GM13976 (cell line): ENCODE measurements at regions not wholly inside any gene's neighbourhood (a gene's known extent, or its start where the extent isn't known, plus 50 kb on each side); places are given as distances from the start of the nearest gene placed in this dataset.
"Not testable (repeated sequence)": the region's sequence is repeated elsewhere in the genome, so short reads cannot be mapped to it uniquely, and the experiment has no call there.

Experiments used
- DNase-seq: peaks from one replicate; pipeline ENCODE4 v3.0.0; 2012; ENCODE audit warnings: low spot score
- in situ Hi-C: fragments of 300-500 bp; cut with MboI; formaldehyde crosslinking; loops from one replicate; pipeline ENCODE4 v1.12.0; 2022; ENCODE audit warnings: low sequenced_read_pairs, mixed read lengths, inconsistent platforms; ENCODE audit not compliant: unreplicated experiment
- TF ChIP-seq, protein P1 (sequence below): IDR thresholded peaks from 2 replicates; pipeline ENCODE4 v1.5.1; 2012; ENCODE audit warnings: borderline replicate concordance, mild to moderate bottlenecking; ENCODE audit not compliant: insufficient read depth; ENCODE audit errors: extremely low read depth, missing control alignments, control extremely low read depth

DNA sequence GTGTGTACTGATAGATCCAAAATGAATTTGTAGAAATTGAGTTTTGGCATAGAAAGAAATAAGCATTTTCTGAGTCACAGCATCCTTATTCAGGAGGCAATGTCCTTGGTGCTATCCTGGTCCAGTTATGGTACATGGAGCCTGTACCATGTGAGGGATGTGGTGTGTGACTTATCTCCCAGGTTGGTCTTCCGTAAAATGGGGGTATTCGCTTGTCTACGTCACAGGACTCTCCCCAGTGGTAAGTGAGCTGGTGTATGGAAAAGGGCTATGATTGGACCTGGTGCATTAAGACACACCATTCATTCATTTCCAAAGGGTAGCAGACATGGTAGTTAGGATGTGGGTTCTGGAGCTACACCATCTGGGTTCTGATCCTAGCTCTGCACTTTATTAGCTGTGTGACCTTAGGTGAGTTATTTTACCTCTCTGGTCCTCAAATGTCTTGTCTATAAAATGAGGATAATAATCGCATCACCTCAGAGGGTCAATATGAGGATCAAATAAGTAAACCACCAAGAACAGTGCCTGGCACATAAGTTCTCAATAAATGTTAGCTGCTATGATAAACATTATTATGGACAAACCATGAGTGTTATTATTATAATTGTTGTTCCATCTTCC, 119.2 kb downstream of the MYCN start:
- in situ Hi-C loops = no loop called here
- DNase-seq = no peak
- TF ChIP-seq, protein P1, sequence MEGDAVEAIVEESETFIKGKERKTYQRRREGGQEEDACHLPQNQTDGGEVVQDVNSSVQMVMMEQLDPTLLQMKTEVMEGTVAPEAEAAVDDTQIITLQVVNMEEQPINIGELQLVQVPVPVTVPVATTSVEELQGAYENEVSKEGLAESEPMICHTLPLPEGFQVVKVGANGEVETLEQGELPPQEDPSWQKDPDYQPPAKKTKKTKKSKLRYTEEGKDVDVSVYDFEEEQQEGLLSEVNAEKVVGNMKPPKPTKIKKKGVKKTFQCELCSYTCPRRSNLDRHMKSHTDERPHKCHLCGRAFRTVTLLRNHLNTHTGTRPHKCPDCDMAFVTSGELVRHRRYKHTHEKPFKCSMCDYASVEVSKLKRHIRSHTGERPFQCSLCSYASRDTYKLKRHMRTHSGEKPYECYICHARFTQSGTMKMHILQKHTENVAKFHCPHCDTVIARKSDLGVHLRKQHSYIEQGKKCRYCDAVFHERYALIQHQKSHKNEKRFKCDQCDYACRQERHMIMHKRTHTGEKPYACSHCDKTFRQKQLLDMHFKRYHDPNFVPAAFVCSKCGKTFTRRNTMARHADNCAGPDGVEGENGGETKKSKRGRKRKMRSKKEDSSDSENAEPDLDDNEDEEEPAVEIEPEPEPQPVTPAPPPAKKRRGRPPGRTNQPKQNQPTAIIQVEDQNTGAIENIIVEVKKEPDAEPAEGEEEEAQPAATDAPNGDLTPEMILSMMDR = no peak

DNA sequence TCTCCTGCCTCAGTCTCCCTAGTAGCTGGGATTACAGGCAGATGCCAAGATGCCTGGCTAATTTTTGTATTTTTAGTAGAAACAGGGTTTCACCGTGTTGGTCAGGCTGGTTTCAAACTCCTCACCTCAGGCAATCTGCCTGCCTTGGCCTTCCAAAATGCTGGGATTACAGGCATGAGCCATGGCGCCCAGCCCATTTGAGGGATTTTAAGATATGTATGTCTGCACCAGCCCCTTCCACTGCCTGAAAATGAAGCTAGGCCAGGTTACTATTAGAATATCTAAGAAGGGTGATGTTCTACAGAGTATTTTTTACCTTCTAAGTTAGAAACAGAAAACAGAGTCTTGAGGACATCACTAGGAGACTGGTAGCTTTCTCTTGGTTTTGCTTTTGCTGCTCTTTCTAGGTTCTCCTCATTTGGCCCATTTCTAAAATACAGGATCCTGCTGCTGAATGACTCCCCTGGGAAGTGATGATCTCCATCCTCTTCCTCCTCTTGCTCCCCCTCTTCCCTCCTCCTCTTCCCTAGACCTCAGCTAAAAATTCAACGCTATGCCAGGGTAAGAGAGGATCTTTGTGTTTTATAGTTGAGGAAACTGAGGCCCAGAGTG, 118.5 kb downstream of the MYCN start:
- TF ChIP-seq, protein P1 = no peak
- in situ Hi-C loops = no loop called here

DNA sequence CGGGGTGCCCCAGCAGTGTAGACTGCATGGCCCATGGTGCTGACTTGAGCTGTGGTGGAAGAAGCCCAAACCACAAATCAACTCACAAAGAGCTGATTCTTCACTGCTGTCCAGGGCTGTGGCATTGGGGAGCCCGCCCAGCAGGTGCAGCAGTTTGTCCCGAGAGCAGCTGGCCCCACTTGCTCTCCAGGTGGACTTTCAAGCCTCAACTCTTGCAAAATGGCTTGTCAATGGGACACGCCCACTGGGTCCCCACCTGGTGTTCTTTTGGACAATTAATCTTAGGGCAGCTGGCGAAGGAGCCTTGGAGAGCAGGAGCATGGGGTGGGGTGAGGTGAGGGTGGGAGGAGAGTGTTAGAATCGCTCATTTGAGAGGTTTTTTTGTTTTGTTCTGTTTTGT, 117.9 kb downstream of the MYCN start:
- in situ Hi-C loops = no loop called here
- TF ChIP-seq, protein P1 = no peak
- DNase-seq = no peak

More for the DNA sequence above, 118.5 kb downstream of the MYCN start:
- no peak for DNase-seq

DNA sequence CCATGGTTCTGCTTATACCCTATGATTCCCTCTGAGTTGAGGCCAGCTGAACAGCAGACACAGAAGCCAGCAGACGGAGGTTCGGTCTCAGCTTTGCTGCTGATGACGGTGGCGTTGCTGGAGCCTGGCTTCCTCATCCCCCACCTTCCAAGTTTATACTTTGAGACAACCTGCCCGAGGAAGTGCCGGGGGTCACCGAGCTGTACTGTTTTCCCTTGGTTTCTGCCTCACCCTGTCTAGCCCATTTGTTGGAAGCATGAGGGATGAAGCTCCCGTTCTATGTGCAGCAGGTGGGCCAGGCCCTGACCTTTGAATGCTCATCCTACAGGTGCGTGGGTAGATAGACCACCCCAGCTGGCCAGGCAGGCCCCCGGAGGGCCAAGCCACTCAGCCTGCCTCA, 117.3 kb downstream of the MYCN start:
- TF ChIP-seq, protein P1 = no peak
- no peak for DNase-seq
- in situ Hi-C loops = no loop called here

DNA sequence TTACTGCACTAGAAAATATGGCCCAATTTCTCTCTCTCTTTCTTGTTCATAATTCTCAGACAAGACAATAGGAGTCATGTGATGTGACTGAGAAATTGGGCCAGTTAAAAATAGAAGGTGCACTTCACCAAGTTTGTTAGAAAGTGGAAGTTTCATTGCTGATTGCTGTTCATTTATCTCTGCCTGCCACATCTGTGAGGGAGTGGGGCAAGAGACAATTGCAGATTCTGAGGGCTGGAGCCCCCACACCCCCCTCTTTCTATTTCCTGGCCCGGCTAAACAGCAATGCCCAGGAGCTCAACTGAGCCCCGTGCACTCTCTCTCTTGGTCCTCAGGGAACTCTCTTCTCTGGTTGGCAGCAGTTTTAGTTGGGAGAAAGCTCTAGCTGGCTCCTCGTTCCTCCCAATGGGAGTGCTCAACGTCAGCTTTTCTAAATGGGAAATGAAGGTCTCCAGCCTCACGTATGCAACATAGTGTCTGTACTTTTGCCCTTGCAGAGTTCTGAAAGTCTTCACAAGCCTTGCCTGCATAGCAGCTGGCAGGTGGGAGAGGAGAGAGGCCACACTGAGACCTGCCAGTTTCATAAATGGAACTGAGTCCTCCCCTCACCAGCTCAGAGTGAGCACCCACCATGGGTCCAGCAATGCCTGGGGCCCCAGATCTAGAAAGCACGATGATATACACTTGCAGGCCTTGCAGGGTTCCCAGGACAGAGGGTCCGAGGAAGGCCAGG, 115.7 kb downstream of the MYCN start:
- in situ Hi-C loops = no loop called here
- TF ChIP-seq, protein P1 = no peak
- peak; percentile 65 for DNase-seq

DNA sequence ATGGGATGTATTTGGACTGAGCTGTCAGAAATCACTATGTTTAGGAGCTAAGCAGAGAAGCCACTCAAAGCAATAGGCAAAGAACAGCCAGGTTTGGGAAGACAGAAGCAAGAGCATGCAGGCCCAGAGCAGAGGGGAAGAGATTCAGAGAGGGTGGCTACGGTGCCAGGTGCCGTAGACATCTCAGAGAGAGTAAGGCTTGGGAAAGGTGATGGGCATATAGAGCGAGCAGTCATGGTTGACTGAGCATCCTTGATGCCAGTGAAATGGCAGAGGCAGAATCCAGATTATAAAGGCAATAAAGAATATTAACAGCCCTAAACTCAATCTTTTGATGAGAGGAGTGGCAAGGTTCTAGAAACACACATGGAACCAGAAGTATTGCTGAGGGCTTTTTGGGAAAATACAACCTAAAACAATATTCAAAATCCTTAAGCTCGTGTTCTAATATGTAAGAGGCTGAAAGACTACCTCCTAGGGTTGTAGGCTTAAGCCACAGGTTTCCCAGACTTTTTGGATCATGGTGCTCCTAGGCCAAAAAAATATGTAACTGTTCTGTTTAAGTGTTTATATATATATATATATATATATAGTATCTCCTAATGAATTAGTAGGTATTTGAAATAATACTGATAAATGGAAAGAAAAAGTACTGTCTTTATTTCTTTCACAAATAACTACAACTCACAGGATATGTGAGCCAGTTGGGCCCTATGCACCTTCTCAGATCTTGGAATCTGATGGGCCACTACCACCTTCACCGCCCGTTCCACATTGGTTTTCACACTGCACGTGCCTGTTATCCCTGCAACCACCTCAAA, 113.3 kb downstream of the MYCN start:
- TF ChIP-seq, protein P1 = no peak
- in situ Hi-C loops = no loop called here
- no peak for DNase-seq

DNA sequence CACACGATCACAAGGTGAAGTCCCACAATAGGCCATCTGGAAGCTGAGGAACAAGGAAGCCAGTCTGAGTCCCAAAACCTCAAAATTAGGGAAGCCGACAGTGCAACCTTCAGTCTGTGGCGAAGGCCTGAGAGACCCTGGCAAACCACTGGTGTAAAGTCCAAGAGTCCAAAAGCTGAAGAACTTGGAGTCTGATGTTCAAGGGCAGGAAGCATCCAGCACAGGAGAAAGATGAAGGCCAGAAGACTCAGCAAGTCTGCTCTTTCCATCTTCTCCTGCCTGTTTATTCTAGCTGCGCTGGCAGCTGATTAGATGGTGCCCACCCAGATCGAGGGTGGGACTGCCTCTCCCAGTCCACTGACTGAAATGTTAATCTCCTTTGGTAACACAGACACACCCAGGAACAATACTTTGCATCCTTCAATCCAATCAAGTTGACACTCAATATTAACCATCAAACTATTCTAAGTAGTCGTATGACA, 112.3 kb downstream of the MYCN start:
- in situ Hi-C loops, DNase-seq: not testable (repeated sequence)
